ENCODE measurements at regions not wholly inside any gene's neighbourhood (a gene's known extent, or its start where the extent isn't known, plus 50 kb on each side); places are given as distances from the start of the nearest gene placed in this dataset.

GRCh38 chr2:175829741-175830140 is 172.3 kb downstream of the LNPK start:
- TF ChIP-seq CTCF (IDR thresholded peaks at IDR 0.05; ENCODE audit: extremely low read depth in 1 of 2, insufficient read depth in 1 of 2, low read depth in 1 of 2, low read length in 2 of 2) (no peak), EZH2 (IDR thresholded peaks at IDR 0.05; ENCODE audit: borderline replicate concordance, low read depth, low read length, severe bottlenecking) (no peak)

Measured in endothelial cell of umbilical vein (primary cell).